ENCODE measurements at regions not wholly inside any gene's neighbourhood (a gene's known extent, or its start where the extent isn't known, plus 50 kb on each side); places are given as distances from the start of the nearest gene placed in this dataset.

GRCh38 chr12:34356233-34356987, 334.1 kb downstream of the ALG10 start:
- Histone ChIP-seq H3K36me3 (ENCODE audit: control insufficient read depth, insufficient read depth, low read length) (no peaks in the 10 kb centered on the region), H3K27me3 (ENCODE audit: control insufficient read depth, insufficient read depth, low read length) (no peaks in the 10 kb centered on the region), H3K4me3 (ENCODE audit: low read depth, low read length) (no peak overlapping the region), H3K4me1 (ENCODE audit: control insufficient read depth, insufficient read depth, low read length) (no peaks in the 10 kb centered on the region), H3K27ac (ENCODE audit: low read depth, low read length) (no peak overlapping the region), H3K9me3 (ENCODE audit: control insufficient read depth, insufficient read depth, low read length) (peaks cover 6% of the 10 kb centered on the region)
- WGBS (ENCODE audit: insufficient coverage) = 74% methylated on average over 36 of the region's 39 CpGs
- no peak for DNase-seq (ENCODE audit: low read depth in 4 of 6, low spot score in 6 of 6)

- Histone ChIP-seq H3K27me3 (ENCODE audit: control insufficient read depth, insufficient read depth, low read length) (no peaks in the 10 kb centered on the region), H3K36me3 (ENCODE audit: control insufficient read depth, insufficient read depth, low read length) (no peaks in the 10 kb centered on the region), H3K4me3 (ENCODE audit: low read depth, low read length) (no peak overlapping the region), H3K4me1 (ENCODE audit: control insufficient read depth, insufficient read depth, low read length) (no peaks in the 10 kb centered on the region), H3K9me3 (ENCODE audit: control insufficient read depth, insufficient read depth, low read length) (peaks cover 6% of the 10 kb centered on the region), H3K27ac (ENCODE audit: low read depth, low read length) (no peak overlapping the region)
- DNase-seq (ENCODE audit: low read depth in 4 of 6, low spot score in 6 of 6) = no peak
- 55% methylated on average over 20 of the region's 20 CpGs for WGBS (ENCODE audit: insufficient coverage)
These were observed 335.5 kb downstream of the ALG10 start for GRCh38 chr12:34357791-34358190.

GRCh38 chr12:34358198-34358597, 335.9 kb downstream of the ALG10 start:
- H3K27ac ChIP-seq (ENCODE audit: low read depth, low read length) = no peak overlapping the region
- WGBS (ENCODE audit: insufficient coverage) = 64% methylated on average over 18 of the region's 18 CpGs
- H3K4me3 ChIP-seq (ENCODE audit: low read depth, low read length) = no peak overlapping the region
- H3K9me3 ChIP-seq (ENCODE audit: control insufficient read depth, insufficient read depth, low read length) = peaks cover 8% of the 10 kb centered on the region
- no peaks in the 10 kb centered on the region for H3K36me3 ChIP-seq (ENCODE audit: control insufficient read depth, insufficient read depth, low read length)
- H3K27me3 ChIP-seq (ENCODE audit: control insufficient read depth, insufficient read depth, low read length) = no peaks in the 10 kb centered on the region
- no peak for DNase-seq (ENCODE audit: low read depth in 4 of 6, low spot score in 6 of 6)
- H3K4me1 ChIP-seq (ENCODE audit: control insufficient read depth, insufficient read depth, low read length) = no peaks in the 10 kb centered on the region

GRCh38 chr12:34361721-34362316, 339.5 kb downstream of the ALG10 start:
- Histone ChIP-seq H3K36me3 (ENCODE audit: control insufficient read depth, insufficient read depth, low read length) (no peaks in the 10 kb centered on the region), H3K27ac (ENCODE audit: low read depth, low read length) (no peak overlapping the region), H3K4me3 (ENCODE audit: low read depth, low read length) (no peak overlapping the region), H3K9me3 (ENCODE audit: control insufficient read depth, insufficient read depth, low read length) (peaks cover 11% of the 10 kb centered on the region), H3K27me3 (ENCODE audit: control insufficient read depth, insufficient read depth, low read length) (no peaks in the 10 kb centered on the region), H3K4me1 (ENCODE audit: control insufficient read depth, insufficient read depth, low read length) (no peaks in the 10 kb centered on the region)
- 47% methylated on average over 27 of the region's 30 CpGs for WGBS (ENCODE audit: insufficient coverage)
- no peak for DNase-seq (ENCODE audit: low read depth in 4 of 6, low spot score in 6 of 6)

GRCh38 chr12:34363050-34363673, 340.9 kb downstream of the ALG10 start:
- Histone ChIP-seq H3K4me1 (ENCODE audit: control insufficient read depth, insufficient read depth, low read length) (no peaks in the 10 kb centered on the region), H3K9me3 (ENCODE audit: control insufficient read depth, insufficient read depth, low read length) (peaks cover 14% of the 10 kb centered on the region), H3K36me3 (ENCODE audit: control insufficient read depth, insufficient read depth, low read length) (no peaks in the 10 kb centered on the region), H3K27ac (ENCODE audit: low read depth, low read length) (no peak overlapping the region), H3K4me3 (ENCODE audit: low read depth, low read length) (no peak overlapping the region), H3K27me3 (ENCODE audit: control insufficient read depth, insufficient read depth, low read length) (no peaks in the 10 kb centered on the region)
- no peak for DNase-seq (ENCODE audit: low read depth in 4 of 6, low spot score in 6 of 6)
- WGBS (ENCODE audit: insufficient coverage) = 62% methylated on average over 37 of the region's 39 CpGs

GRCh38 chr12:34368079-34368478, 345.8 kb downstream of the ALG10 start:
- no peaks in the 10 kb centered on the region for H3K4me1 ChIP-seq (ENCODE audit: control insufficient read depth, insufficient read depth, low read length)
- H3K9me3 ChIP-seq (ENCODE audit: control insufficient read depth, insufficient read depth, low read length) = peaks cover 21% of the 10 kb centered on the region
- H3K4me3 ChIP-seq (ENCODE audit: low read depth, low read length) = no peak overlapping the region
- no peak overlapping the region for H3K27ac ChIP-seq (ENCODE audit: low read depth, low read length)
- no peak for DNase-seq (ENCODE audit: low read depth in 4 of 6, low spot score in 6 of 6)
- WGBS (ENCODE audit: insufficient coverage) = 56% methylated on average over 14 of the region's 15 CpGs
- H3K27me3 ChIP-seq (ENCODE audit: control insufficient read depth, insufficient read depth, low read length) = no peaks in the 10 kb centered on the region
- H3K36me3 ChIP-seq (ENCODE audit: control insufficient read depth, insufficient read depth, low read length) = no peaks in the 10 kb centered on the region

- H3K4me3 ChIP-seq (ENCODE audit: low read depth, low read length) = no peak overlapping the region
- H3K9me3 ChIP-seq (ENCODE audit: control insufficient read depth, insufficient read depth, low read length) = peaks cover 20% of the 10 kb centered on the region
- WGBS (ENCODE audit: insufficient coverage) = 56% methylated on average over 17 of the region's 17 CpGs
- no peak for DNase-seq (ENCODE audit: low read depth in 4 of 6, low spot score in 6 of 6)
- H3K27me3 ChIP-seq (ENCODE audit: control insufficient read depth, insufficient read depth, low read length) = no peaks in the 10 kb centered on the region
- no peaks in the 10 kb centered on the region for H3K36me3 ChIP-seq (ENCODE audit: control insufficient read depth, insufficient read depth, low read length)
- no peak overlapping the region for H3K27ac ChIP-seq (ENCODE audit: low read depth, low read length)
- H3K4me1 ChIP-seq (ENCODE audit: control insufficient read depth, insufficient read depth, low read length) = no peaks in the 10 kb centered on the region
These were observed 348.8 kb downstream of the ALG10 start for GRCh38 chr12:34371050-34371449.

- H3K27me3 ChIP-seq (ENCODE audit: control insufficient read depth, insufficient read depth, low read length) = no peaks in the 10 kb centered on the region
- DNase-seq (ENCODE audit: low read depth in 4 of 6, low spot score in 6 of 6) = no peak
- peaks cover 27% of the 10 kb centered on the region for H3K9me3 ChIP-seq (ENCODE audit: control insufficient read depth, insufficient read depth, low read length)
- H3K27ac ChIP-seq (ENCODE audit: low read depth, low read length) = no peak overlapping the region
- WGBS (ENCODE audit: insufficient coverage) = 58% methylated on average over 21 of the region's 21 CpGs
- H3K4me3 ChIP-seq (ENCODE audit: low read depth, low read length) = no peak overlapping the region
- H3K36me3 ChIP-seq (ENCODE audit: control insufficient read depth, insufficient read depth, low read length) = no peaks in the 10 kb centered on the region
- no peaks in the 10 kb centered on the region for H3K4me1 ChIP-seq (ENCODE audit: control insufficient read depth, insufficient read depth, low read length)
These were observed 349.7 kb downstream of the ALG10 start for GRCh38 chr12:34372003-34372402.

- WGBS (ENCODE audit: insufficient coverage) = 65% methylated on average over 25 of the region's 25 CpGs
These were observed 351.6 kb downstream of the ALG10 start for GRCh38 chr12:34373926-34374325.

More at GRCh38 chr12:34373926-34374325, 351.6 kb downstream of the ALG10 start:
- DNase-seq (ENCODE audit: low read depth in 4 of 6, low spot score in 6 of 6) = no peak
- Histone ChIP-seq H3K27ac (ENCODE audit: low read depth, low read length) (no peak overlapping the region), H3K4me3 (ENCODE audit: low read depth, low read length) (no peak overlapping the region), H3K27me3 (ENCODE audit: control insufficient read depth, insufficient read depth, low read length) (no peaks in the 10 kb centered on the region), H3K4me1 (ENCODE audit: control insufficient read depth, insufficient read depth, low read length) (no peaks in the 10 kb centered on the region), H3K36me3 (ENCODE audit: control insufficient read depth, insufficient read depth, low read length) (no peaks in the 10 kb centered on the region), H3K9me3 (ENCODE audit: control insufficient read depth, insufficient read depth, low read length) (peaks cover 28% of the 10 kb centered on the region)
